ENCODE measurements at regions not wholly inside any gene's neighbourhood (a gene's known extent, or its start where the extent isn't known, plus 50 kb on each side); places are given as distances from the start of the nearest gene placed in this dataset.

DNA sequence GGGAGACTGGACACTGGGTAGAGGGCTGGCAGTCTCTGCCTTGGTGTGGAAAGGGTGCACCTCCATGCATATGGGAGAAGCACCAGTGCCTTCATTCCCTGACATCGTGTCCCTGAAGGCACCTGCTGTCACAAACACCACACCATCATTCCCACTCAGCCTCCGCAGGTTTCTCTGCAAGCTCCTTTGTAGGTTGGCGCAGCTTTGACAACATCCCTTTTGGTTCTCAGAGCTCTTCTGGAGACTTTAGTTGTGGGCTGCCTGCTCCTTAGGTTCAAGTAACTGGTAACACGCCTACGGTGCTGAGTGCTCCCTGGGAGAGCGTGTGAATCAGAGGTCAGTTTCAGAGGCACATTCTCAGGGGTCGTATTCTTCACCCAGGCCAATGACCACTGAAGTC lies 50.2 kb upstream of the TULP4 start:
- H3K27ac ChIP-seq (ENCODE audit: insufficient read depth, low read length) = no peak overlapping the region
- peaks cover 14 to 54% of the 10 kb centered on the region in 2 experiments for H3K79me1 ChIP-seq (ENCODE audit: low read depth in 1 of 2, low read length in 2 of 2)
- no peaks in the 10 kb centered on the region for H3K9me3 ChIP-seq (ENCODE audit: control insufficient read depth, insufficient read depth, low read length)
- H3K18ac ChIP-seq (ENCODE audit: low read depth, low read length) = no peak overlapping the region
- H4K8ac ChIP-seq (ENCODE audit: low read depth in 2 of 2, low read length in 2 of 2) = no peak overlapping the region
- H4K91ac ChIP-seq (ENCODE audit: insufficient read depth, low read depth, low read length) = no peak overlapping the region
- peaks cover 2% of the 10 kb centered on the region; the same call in 1 of the 2 replicates for H3K36me3 ChIP-seq (ENCODE audit: control insufficient read depth, insufficient read depth, low read length)
- H4K20me1 ChIP-seq (ENCODE audit: insufficient read depth, low read length) = peaks cover 10% of the 10 kb centered on the region
- ChIA-PET POLR2A (ENCODE audit: unreplicated experiment) (no interaction called here), CTCF (no interaction called here)
- peaks cover under 1% of the 10 kb centered on the region; the same call in 1 of the 2 replicates for H3K4me1 ChIP-seq (ENCODE audit: control insufficient read depth, insufficient read depth, low read length)
- H3K23ac ChIP-seq (ENCODE audit: low read depth, low read length) = no peak overlapping the region
- dilution Hi-C loops (cut with HindIII; ENCODE audit: low sequenced_read_pairs, unreplicated experiment) (no loop called here), intact Hi-C loops (cut with micrococcal nuclease) (no loop called here), in situ Hi-C loops (cut with MboI; ENCODE audit: low sequenced_read_pairs) (no loop called here)
- no peak overlapping the region for H2AK9ac ChIP-seq (replicated peaks; ENCODE audit: low read depth, low read length, poor library complexity)
- H3K4ac ChIP-seq (ENCODE audit: low read depth, low read length) = no peak overlapping the region
- no peak overlapping the region for H4K5ac ChIP-seq (ENCODE audit: low read depth, low read length)
- no peak overlapping the region for H3K56ac ChIP-seq (ENCODE audit: extremely low read depth, insufficient read depth, low read length)
- H2AFZ ChIP-seq (replicated peaks; ENCODE audit: low read length, poor library complexity) = no peak overlapping the region
- ATAC-seq (ENCODE audit: low read depth) = no peak
- H3K9me1 ChIP-seq (ENCODE audit: insufficient read depth, low read length) = peaks cover 16% of the 10 kb centered on the region; the same call in 1 of the 2 replicates
- no peak overlapping the region for H2BK20ac ChIP-seq (ENCODE audit: low read depth, low read length)
- BruUV-seq (replicated peaks) = no TSS peak
- no peak overlapping the region for H3K14ac ChIP-seq (replicated peaks; ENCODE audit: low read depth, low read length)
- no peak overlapping the region for H2AK5ac ChIP-seq (ENCODE audit: low read depth, low read length)
- H2BK15ac ChIP-seq (ENCODE audit: low read depth, low read length) = no peak overlapping the region
- WGBS, 2 experiments (ENCODE audit: extremely low coverage in 2 of 2, insufficient read length in 1 of 2) = 91% methylated on average over 5 of the region's 7 CpGs; no CpG with 5 or more reads in 1 of the 2 experiments
- H3K4me3 ChIP-seq (ENCODE audit: insufficient read depth, low read depth, low read length) = no peak overlapping the region
- DNase-seq = no peak
- no peak overlapping the region for H3K9ac ChIP-seq (ENCODE audit: low read depth, low read length)
- no peak overlapping the region for H3K4me2 ChIP-seq (ENCODE audit: low read depth, low read length)
- H3K27me3 ChIP-seq (ENCODE audit: control insufficient read depth, insufficient read depth, low read length) = no peaks in the 10 kb centered on the region
- H2BK120ac ChIP-seq (ENCODE audit: low read depth, low read length) = no peak overlapping the region
- TF ChIP-seq MAZ (IDR thresholded peaks at IDR 0.05; ENCODE audit: borderline replicate concordance, low read depth, low read length) = no peak
- TF ChIP-seq CHD1 (IDR thresholded peaks at IDR 0.05; ENCODE audit: low read depth, low read length) = no peak
- TF ChIP-seq RFX5 (IDR thresholded peaks at IDR 0.05; ENCODE audit: low read depth, low read length) = no peak
- TF ChIP-seq, protein P1, sequence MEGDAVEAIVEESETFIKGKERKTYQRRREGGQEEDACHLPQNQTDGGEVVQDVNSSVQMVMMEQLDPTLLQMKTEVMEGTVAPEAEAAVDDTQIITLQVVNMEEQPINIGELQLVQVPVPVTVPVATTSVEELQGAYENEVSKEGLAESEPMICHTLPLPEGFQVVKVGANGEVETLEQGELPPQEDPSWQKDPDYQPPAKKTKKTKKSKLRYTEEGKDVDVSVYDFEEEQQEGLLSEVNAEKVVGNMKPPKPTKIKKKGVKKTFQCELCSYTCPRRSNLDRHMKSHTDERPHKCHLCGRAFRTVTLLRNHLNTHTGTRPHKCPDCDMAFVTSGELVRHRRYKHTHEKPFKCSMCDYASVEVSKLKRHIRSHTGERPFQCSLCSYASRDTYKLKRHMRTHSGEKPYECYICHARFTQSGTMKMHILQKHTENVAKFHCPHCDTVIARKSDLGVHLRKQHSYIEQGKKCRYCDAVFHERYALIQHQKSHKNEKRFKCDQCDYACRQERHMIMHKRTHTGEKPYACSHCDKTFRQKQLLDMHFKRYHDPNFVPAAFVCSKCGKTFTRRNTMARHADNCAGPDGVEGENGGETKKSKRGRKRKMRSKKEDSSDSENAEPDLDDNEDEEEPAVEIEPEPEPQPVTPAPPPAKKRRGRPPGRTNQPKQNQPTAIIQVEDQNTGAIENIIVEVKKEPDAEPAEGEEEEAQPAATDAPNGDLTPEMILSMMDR (conservative IDR thresholded peaks at IDR 0.05; ENCODE audit: low read depth, low read length) = no peak
- TF ChIP-seq FOS (IDR thresholded peaks at IDR 0.05; ENCODE audit: low read depth, low read length) = no peak
- TF ChIP-seq, protein P2, sequence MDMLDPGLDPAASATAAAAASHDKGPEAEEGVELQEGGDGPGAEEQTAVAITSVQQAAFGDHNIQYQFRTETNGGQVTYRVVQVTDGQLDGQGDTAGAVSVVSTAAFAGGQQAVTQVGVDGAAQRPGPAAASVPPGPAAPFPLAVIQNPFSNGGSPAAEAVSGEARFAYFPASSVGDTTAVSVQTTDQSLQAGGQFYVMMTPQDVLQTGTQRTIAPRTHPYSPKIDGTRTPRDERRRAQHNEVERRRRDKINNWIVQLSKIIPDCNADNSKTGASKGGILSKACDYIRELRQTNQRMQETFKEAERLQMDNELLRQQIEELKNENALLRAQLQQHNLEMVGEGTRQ (IDR thresholded peaks at IDR 0.05; ENCODE audit: low read depth, low read length) = no peak
- no peak for TF ChIP-seq SMC3 (IDR thresholded peaks at IDR 0.05; ENCODE audit: low read depth, low read length)
- TF ChIP-seq ELK1 (IDR thresholded peaks at IDR 0.05; ENCODE audit: borderline replicate concordance, low read depth, low read length) = no peak
- no peak for TF ChIP-seq NFE2L2 (IDR thresholded peaks at IDR 0.05; ENCODE audit: low read depth, low read length)
- TF ChIP-seq MAFK (IDR thresholded peaks at IDR 0.05; ENCODE audit: low read depth, low read length) = no peak
- TF ChIP-seq MXI1 (IDR thresholded peaks at IDR 0.05; ENCODE audit: borderline replicate concordance, low read depth, low read length) = no peak
- no peak for TF ChIP-seq RAD21 (IDR thresholded peaks at IDR 0.05; ENCODE audit: low read length)
- TF ChIP-seq BHLHE40 (IDR thresholded peaks at IDR 0.05; ENCODE audit: low read depth, low read length) = no peak
- TF ChIP-seq RCOR1 (IDR thresholded peaks at IDR 0.05; ENCODE audit: insufficient replicate concordance, low read length) = no peak
- TF ChIP-seq POLR2A (IDR thresholded peaks at IDR 0.05; ENCODE audit: low read depth, low read length) = no peak
- H2BK5ac ChIP-seq (ENCODE audit: low read depth, low read length, poor library complexity, severe bottlenecking) = no peak overlapping the region
